COLO668 (cell line): ENCODE measurements at regions not wholly inside any gene's neighbourhood (a gene's known extent, or its start where the extent isn't known, plus 50 kb on each side); places are given as distances from the start of the nearest gene placed in this dataset.

Source experiments
- DNase-seq: peaks from one replicate; lab custom pipeline; 2025; ENCODE audit not compliant: unreplicated experiment; lab: John Stamatoyannopoulos, UW

DNA sequence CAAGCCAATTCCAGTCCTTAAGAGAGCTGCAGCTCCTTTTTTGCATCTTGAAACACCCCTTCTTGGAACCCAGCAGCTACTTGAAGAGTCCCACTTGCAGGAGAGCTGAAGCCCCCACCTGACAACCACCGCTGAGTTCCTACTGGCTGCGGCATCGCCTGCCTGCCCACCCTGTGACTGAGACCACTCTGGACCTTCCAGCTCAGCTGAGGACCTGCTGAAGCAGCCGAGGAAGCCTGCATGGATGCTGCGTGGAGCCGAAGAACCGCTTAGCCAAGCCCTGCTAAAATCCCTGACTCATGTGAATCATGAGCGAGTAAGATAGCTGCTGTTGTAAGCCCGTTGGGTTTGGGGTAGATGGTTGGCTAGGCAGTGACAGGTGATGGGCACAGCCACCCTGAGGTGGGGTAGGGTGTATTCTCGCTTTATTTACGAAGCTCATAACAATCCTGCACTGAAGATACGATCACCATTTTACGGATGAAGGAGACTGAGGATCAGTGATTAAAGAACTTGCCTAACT is 78.4 kb downstream of the INHBB start:
- no peak for DNase-seq

- DNase-seq, result no peak
Observed at GRCh38 chr2:120425014-120425413, 79.1 kb downstream of the INHBB start.

DNA sequence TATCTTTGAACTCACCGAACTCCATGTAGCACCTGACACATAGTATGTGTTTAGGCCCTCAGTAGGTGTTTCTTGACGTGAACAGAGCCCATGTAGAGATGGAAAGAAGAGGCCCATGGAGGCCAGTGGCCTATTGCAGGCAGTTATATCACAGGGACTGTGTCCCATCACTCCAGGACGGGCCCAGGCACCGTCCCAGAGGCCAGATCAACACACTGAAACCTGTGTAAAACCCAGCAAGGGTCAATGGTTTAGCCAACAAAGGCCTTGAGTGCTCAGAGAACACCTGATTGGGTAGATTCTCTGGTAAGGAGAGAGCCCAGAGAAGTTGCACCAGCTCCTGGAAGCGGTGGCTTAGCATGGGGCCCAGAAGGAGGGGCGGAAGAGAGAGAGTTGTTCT is 82.8 kb downstream of the INHBB start:
- no peak for DNase-seq

GRCh38 chr2:120429586-120430500 is 83.9 kb downstream of the INHBB start:
- no peak for DNase-seq

- DNase-seq, result no peak
Observed at GRCh38 chr2:120430501-120430830, 84.5 kb downstream of the INHBB start.

DNA sequence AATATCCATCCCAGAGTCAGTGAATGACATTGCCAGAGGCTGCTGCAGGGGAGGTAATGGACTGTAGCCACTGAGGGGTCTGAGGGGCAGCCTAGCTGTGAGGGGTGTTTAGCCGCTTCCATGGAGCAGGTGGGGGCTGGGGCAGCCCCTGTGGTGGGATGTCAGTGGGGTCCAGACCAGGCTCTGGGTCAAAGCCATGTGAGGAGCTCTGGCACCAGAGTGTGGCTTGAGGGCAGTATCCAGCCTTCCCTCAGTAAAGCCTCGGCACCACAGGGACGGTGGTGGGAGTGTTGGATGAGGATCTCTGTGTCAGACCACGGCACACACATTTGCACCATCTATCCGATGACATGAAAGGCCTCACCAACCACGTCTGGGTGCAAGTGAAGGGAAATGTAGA is 85.0 kb downstream of the INHBB start:
- no peak for DNase-seq

DNA sequence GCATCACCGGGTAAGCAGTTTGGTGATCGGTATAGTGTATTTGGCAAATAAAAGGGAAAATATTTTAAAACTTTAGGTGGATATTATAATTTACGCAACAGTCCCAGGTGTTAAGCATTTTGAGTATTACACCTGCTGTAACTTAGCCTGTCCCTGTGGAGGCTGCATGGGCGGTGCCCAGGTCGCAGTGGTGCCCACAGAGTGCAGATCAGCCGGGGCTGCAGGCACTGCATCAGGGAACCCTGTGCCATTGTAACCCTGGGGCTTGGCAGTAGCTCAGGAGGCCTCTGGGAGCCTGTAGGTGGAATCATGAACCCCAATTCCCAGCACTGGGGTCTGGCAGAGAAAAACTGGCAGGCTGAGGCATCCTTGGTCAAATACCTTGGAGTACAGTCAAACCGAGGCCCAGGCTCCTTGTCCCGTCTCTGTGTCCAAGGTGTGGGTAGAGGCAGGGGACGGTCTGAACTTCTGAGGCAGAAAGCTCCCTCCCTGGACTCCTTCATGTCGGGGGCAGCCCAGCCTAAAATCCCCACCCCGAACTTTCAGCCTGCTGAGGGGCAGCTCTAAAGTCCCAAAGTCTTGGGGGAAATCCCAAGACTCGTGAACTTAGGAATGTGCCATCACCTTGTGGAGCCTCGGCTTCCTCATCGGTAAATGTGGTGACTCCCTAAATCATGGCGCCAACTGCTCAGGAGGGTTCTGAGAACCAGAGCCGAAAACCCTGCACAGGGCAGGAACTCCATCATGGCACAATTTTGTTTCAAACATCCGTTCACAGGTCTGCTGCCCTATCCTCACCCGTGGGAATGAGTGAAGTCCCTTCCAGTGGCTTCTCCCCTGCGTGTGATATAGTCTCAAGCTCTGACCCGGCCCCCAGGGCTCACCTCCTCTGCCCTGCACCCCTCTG is 85.7 kb downstream of the INHBB start:
- no peak for DNase-seq

- DNase-seq, result no peak
Observed at GRCh38 chr2:120432293-120432975, 86.5 kb downstream of the INHBB start.

DNA sequence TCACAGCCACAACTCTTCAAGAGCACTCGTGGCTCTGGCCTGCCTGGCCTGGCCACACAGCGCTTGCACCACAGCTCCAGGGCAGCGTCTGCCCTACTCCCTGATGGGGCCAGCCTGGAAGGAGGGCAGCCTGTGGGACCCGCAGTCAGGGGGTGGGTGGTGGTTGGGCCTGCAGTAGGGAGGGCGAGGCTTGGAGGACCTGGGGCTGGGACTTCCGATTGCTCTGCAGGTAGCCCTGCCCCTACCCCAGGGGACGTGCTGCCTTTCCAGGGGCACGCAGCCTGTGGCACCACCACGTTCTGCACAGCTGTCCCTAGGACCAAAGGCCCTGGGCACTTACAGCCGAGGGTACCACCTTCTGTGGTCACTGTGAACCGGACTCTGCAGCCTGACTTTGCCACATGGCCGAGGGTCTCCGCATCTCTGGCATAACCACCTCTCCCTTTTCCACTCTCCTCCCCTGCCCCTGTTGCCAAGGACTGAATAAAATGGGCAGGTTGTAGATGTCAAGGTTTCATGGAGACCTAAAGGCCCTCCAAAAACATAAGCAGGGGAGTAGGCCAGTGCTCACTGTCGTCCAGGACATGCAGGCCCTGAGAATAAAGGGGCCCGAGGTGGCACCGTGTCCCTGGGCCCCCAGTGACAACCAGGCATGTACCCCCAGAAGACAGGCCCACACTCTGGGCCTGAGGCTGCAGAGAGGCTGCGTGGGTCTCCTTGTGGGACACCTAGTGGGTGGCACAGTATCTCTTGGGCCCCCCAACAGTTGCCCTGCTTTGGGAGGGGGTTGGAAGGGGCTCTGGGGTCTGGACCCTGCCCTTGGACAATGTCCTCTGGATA is 87.3 kb downstream of the INHBB start:
- DNase-seq, result no peak

GRCh38 chr2:120433816-120434290 is 87.9 kb downstream of the INHBB start:
- no peak for DNase-seq

DNA sequence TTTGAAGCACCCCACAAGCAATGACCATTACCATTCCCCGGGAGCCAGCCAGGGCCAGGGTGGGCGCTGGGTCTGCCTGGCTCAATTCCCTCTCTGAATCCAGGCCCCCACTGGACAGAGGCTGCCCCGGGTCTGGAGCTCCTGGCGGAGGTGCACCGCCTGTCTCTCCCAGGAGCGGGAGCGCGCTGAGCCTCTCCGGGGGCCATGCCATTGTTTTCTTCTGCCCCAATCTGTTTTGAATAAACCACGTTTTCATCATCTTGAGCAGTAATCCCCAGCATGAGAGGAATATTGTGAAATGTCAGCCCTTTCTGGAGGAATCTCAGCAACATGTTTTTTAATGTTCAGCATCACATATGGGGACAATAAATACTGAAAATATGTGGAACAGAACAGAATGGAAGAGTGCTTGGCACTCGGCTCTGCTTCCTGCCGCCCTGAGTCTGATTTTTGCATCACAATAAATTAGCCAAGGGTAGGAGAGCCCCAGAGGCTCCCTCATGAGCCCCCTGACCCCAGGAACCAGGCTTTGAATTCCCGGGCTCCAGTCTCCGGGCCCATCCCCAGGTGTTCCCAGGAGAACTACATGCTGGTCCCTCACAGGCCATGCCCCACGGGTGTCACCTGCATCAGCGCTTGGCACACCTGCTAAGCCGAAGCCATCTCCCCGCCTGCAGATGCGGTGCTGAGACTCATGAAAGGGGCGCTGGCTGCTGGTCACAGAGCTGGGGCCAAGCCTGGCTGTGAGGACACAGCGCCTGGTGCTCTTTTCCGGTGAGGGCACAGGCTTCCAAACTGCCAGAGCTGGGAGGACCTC is 88.8 kb downstream of the INHBB start:
- DNase-seq, result no peak

DNA sequence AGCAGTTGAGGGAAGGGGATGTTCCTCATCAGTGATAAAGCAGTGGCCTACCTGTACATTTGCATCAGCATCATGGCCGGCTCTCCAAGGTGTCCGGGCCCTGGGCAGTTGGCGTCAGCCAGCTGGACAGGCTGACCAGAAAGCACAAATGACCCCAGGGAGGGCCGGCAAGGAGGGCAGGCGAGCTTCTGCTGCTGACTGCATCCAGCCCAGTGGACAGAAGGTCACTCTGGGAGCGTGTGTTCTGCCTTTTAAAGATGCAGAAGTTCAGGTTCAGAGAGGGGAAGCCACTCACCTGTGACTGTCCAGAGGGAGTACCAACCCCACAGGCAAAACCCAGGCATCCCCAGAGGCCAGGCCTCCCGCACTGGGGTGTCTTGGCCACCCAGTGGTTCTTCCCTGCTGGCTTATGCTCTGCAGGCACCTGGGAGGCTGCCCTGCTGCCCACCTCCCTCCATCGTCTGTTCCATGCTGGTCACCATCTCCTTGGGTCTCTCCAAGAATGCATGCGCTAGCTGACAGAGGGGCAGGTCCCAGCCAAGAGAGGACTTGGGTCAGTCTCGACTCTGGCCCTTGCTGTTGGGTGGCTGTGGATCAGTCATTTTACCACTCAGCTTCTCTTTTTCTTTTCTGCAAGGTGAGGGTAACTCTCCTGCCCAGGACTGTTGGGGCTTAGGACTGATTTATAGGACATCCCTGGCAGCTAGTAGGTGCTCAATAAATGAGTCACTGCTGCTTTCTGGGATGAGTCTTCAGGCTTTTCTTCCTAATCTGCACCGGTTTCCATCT is 89.9 kb downstream of the INHBB start:
- DNase-seq, result no peak

DNA sequence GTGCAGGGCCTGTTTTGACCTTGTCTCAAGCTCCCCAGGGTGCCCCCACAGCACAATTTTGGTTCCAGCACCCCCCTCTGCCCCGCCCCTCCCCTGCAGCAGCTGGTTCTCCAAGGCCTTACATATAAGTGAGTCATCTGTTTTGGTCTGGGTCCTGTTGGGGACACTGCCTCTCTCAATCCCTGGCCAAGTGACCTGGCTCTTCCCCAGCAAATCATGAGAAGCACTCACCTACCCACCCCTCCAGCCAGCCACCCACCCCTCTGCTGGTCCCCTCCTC is 90.5 kb downstream of the INHBB start:
- DNase-seq, result no peak

- DNase-seq, result peak; percentile 69
Observed at GRCh38 chr2:120436885-120437603, 91.1 kb downstream of the INHBB start.

GRCh38 chr2:120437604-120438000 is 91.7 kb downstream of the INHBB start:
- no peak for DNase-seq

DNA sequence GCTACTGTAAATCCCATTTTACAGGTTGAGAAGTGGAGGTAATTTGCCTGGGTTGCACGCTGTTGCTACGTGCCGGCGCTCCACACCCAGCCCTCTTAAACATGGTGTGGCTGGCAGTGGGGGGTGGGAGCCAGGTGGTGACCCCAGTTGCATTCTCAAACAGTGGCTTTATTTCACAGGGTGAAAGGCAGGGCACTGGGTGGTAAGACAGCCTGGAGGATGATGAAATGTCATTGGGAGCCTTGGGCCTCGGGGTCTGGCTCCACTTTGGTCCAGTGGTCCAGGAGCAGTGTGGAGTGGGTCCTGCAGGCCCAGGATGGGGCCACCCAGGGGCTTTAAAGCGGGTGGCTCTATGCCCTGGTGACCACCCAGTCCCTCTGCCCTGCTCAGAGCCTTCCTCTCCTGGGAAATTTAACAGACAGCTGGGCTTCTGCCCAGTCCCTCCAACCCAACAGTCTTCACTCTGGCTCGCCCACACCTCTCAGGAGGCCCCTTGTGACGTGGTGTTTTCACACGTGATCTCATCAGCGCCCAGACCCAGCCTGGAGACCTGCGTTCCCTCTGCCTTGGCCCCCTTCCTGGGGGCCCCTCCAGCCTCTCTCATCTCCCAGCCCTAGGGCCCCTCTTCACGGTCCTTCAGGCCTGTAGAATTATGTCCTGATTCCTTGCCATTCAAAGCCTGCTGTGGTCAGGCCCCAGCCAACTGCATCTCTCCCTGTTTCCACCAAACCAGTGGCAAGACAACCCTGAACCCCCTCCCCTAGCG is 92.5 kb downstream of the INHBB start:
- DNase-seq, result no peak

- DNase-seq, result no peak
Observed at GRCh38 chr2:120439067-120439368, 93.1 kb downstream of the INHBB start.
